ENCODE measurements at regions not wholly inside any gene's neighbourhood (a gene's known extent, or its start where the extent isn't known, plus 50 kb on each side); places are given as distances from the start of the nearest gene placed in this dataset.

DNA sequence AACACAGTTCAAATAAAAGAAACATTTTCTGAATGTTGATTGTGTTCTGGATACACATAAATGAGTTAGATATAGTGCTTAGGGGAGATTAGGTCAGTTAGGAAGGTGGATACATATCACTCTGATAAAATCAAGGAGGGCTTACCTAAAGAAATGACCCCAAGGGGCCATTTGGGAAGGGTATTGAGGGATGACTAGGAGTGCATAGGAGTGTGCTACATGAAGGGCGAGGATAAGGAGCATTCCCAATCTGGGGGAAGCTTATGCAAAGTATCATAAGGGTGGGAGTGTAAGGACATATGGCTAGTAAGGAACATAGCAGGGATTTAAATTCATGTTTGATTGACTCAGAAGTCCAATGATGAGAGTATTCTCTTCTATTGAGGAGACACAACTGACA is 183.6 kb downstream of the NSG2 start:
- TF ChIP-seq, protein P1, sequence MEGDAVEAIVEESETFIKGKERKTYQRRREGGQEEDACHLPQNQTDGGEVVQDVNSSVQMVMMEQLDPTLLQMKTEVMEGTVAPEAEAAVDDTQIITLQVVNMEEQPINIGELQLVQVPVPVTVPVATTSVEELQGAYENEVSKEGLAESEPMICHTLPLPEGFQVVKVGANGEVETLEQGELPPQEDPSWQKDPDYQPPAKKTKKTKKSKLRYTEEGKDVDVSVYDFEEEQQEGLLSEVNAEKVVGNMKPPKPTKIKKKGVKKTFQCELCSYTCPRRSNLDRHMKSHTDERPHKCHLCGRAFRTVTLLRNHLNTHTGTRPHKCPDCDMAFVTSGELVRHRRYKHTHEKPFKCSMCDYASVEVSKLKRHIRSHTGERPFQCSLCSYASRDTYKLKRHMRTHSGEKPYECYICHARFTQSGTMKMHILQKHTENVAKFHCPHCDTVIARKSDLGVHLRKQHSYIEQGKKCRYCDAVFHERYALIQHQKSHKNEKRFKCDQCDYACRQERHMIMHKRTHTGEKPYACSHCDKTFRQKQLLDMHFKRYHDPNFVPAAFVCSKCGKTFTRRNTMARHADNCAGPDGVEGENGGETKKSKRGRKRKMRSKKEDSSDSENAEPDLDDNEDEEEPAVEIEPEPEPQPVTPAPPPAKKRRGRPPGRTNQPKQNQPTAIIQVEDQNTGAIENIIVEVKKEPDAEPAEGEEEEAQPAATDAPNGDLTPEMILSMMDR (conservative IDR thresholded peaks at IDR 0.05; ENCODE audit: low read length) = no peak
- TF ChIP-seq EZH2phosphoT487 (IDR thresholded peaks at IDR 0.05; ENCODE audit: borderline replicate concordance) = no peak

Measured in Loucy (cell line).